ENCODE measurements at regions not wholly inside any gene's neighbourhood (a gene's known extent, or its start where the extent isn't known, plus 50 kb on each side); places are given as distances from the start of the nearest gene placed in this dataset.
"Not testable (repeated sequence)": the region's sequence is repeated elsewhere in the genome, so short reads cannot be mapped to it uniquely, and the experiment has no call there.

DNA sequence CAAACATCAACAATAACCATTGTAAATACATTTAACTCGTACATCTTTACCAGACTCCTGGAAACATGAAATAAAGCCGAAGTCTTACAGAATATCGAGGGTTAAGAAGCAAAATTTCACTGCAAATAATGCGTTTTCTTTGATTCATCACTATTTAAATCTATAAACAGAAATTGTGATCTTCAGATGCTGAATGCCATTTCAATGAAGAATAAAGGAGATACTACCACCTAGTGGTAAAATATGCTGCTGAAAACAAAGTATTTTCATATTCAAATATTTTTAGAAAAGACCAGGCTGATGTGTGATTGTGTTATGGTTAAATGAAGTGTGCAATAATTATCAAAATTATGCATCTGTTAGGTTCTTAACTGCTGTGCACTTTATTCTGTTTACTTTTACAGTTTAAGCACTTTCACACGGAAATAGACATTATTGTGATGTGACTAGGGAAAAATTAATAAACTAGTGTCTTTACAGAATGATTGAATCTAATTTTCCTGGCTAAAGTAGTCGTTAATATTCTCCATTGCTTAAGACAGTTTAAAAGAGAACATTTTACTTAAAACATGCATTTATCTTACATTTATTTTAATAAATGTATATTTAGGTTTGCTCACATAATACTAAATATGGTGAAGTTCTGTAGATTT lies 1093.1 kb downstream of the MRPL39 start:
- DNase-seq (ENCODE audit: low read depth) = no peak

DNA sequence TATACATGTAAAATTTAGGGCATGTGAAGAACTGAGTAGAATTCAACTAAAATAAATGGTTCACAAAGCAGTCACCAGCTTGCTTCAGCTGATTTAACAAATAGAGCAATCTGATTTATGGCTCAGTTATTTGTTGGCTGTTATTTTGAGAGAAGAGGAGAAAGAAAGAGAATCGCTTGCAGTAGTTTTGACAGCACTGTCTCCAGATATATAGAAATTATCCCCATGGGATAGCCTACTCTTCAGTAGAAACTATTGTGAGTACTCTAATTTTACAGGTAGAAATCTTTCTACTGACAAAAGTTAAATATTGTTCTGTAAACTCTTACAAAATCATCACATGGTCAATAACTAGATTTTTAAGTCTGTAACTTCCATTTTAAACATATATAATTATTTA lies 1098.2 kb downstream of the MRPL39 start:
- no peak for DNase-seq (ENCODE audit: low read depth)

DNA sequence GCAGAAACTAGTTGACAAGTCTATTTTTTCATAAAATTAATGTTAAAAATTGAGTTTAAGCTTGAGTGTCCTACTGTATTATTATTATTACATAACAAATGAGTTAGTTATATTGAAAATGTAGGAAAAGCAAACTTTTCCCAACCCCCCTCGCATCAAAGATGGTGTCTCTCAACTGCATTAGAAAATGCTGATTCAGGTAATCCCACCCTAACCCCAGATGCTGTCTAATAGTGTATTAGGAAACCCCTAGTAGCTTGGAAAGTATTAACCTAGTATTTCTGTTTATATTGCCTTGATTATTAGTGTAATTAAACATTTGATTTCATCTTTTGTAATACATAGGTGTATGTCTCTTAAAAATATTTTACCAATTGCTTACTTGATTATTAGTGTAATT lies 1120.3 kb downstream of the MRPL39 start:
- no peak for DNase-seq (ENCODE audit: low read depth)

DNA sequence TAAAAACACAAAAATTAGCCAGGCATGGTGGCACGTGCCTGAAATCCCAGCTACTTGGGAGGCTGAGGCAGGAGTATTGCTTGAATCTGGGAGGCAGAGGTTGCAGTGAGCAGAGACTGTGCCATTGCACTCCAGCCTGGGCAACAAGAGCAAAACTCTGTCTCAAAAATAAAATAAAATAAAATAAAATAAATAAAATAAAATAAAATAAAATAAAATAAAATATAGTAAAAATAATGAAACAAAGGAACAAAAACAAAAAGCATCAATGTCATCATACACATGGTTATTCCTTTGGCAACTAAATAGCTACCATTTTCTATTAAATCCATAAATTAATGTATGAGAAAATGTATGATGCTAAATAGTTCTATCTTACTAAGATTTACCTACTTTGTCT lies 1123.9 kb downstream of the MRPL39 start:
- not testable (repeated sequence) for DNase-seq (ENCODE audit: low read depth)

DNA sequence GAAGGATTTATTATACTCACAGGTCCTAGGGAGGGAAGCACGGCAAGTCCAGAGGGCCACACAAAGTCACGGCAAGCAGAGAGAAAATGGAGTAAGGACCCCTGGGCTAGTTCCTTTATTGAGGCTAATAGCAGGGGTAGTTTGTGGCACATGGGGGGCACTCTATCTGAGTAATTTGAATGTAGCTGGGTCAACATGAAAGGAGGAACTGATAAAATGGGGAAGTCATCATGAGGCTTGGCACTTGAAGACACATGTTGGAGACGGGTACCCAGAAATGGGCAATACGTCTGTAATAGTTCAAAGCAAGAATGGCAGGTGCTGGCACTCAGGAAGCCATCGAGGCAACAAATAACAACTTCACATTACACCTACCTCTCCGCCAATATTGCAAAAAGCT lies 1136.4 kb downstream of the MRPL39 start:
- DNase-seq (ENCODE audit: low read depth) = no peak

DNA sequence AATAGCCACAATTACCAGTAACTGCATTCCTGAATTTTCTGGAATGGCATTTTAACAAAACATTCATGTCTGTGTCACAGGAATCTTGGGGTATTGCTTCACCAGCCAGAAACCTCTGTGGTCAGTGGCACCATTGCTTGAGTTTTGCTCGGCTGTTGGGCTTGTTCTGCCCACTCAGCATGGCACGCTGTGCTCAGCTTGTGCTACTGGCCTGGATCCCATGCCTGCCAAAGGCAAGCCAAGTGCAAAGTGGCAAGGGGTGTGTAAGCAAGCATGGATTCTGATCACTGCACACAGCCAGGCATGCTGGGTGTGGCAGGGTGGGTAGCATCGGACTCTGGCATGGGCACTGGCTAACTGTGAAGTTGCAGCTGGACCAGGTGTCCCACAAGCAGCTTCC lies 1150.9 kb downstream of the MRPL39 start:
- no peak for DNase-seq (ENCODE audit: low read depth)

DNA sequence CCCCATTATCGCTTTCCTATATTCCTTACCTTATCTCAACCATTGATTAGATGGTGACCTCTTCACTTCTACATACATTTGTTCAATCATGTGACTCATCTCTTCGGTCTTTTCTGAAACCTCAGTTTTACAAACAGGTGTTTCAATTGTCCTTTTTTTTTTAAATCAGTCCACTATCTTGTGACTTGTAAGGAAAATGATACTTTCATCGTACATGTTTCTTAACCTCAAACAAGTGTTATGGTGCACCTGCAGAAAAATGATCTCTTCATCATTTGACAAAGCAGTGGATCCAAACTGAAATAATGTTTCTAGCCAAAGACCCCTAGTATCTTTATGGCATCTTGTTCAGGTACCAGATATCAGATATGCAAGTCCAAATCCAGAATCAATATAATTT lies 1157.2 kb downstream of the MRPL39 start:
- no peak for DNase-seq (ENCODE audit: low read depth)

DNA sequence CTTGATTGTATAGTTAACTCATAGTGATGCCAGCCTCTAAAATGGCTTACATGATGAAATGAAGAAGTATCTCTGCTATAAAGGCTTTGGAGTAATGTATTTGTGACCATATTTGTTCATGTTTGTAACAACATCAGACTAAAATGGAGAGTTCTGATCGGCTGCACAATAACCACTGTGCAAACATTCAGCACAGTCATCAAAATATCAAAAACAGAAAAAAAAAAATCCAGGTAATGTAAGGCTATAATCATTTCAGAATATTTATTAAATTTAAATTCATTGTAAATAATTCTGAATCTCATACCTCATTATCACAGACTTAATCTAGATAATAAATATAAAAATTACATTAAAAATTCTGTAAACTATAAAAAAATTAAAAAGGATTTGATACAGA lies 1161.8 kb downstream of the MRPL39 start:
- no peak for DNase-seq (ENCODE audit: low read depth)

DNA sequence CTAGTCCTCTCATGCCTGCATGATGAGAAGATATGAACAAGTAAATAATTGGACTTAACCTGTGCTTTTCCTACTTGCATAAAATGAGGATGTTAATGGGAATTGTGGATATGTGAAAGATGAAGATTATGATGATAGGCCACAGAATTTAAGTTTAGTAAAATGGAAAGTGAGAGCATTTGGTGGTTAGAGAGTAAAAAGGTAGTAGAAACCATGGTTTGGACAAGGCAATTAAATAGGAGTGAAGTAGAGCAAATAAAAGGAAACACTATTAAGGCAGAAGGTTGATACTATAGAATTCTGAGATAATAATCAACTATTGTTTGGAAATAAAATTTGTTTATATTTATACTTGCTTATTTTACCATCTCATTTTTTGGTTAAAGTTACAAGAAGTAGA lies 1162.5 kb downstream of the MRPL39 start:
- DNase-seq (ENCODE audit: low read depth) = no peak

DNA sequence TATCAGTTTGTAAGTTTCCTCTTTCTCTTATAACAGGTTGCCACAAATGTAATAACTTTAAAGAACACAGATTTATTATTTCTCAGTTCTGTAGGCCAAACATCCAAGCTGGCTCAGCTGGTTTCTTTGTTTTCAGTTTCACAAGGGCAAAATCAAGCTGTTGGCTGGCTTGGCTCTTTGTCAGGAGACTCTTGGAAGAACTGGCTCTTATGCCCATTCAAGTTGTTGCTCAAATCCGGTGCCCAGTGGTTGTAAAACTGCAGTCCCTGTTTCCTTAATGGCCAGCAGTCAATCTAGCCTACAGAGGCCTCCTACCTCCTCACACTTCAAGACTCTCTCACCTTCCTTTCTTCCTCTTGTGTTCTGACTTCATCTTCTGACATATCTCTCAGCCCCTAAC lies 1171.0 kb downstream of the MRPL39 start:
- no peak for DNase-seq (ENCODE audit: low read depth)

DNA sequence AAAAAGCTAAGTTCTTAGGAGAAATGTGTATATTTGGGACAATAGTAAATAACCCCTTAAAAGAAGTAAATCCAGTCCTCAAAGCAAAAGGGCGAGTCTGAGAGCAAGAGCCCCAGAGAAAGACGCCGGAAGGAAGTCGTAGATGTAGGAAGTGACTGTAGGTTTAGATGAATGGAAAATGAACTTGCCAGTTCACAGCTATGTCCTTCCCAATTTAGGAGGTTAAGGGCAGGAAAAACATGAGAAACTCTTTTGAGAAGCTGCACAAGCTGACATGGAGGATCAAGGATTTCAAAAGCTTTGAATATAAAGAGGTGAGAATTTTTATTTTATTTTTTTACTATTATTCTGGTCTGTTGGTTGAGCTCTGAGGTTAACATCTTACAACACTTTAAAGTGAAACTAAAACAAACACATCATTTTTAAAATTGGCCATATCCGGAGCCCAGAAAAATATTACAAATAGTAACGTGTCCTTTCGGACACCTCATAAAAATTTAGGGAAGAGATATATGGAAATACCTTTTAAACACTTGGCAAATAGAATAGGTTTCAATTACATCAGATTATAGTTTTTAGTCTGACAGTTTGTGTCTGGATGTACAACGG lies 1178.6 kb downstream of the MRPL39 start:
- DNase-seq (ENCODE audit: low read depth) = no peak

DNA sequence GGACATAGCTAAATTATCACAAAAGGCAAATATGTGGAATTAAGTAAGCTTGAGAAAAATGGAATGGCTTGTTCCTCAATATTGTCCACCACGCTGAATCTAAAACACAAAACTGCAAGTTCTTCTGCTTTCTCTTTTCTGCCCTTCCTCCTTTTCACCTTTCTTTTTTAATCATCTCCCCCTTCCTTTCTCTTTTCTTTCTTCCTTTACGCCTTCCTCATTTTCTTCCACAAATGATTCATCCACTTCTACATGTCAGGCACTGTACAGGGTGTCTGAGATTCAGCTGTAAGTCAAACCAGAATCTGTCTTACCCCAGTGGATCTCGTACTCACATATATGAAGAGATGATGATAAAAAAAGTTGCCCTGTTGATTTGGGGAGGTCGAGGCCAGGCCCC lies 1182.5 kb downstream of the MRPL39 start:
- no peak for DNase-seq (ENCODE audit: low read depth)

DNA sequence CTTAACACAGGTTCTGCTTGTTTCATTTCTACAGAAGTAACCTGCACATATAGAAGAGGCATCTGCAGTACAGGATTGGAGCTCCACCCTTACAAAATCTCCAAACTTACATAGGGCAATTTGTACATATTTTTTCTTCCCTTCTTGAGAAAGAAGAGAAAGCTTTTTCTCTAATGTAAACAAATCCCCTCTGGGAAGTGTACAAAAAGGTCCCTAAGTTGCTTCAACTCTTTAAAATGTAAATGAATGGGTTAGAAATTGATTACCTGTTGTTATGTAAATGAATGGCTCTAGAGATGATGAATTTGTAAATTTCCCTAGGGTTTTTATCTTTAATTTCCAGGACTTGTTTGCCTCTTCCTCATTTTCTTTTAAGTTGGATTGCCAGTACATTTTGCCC lies 1183.7 kb downstream of the MRPL39 start:
- DNase-seq (ENCODE audit: low read depth) = no peak

DNA sequence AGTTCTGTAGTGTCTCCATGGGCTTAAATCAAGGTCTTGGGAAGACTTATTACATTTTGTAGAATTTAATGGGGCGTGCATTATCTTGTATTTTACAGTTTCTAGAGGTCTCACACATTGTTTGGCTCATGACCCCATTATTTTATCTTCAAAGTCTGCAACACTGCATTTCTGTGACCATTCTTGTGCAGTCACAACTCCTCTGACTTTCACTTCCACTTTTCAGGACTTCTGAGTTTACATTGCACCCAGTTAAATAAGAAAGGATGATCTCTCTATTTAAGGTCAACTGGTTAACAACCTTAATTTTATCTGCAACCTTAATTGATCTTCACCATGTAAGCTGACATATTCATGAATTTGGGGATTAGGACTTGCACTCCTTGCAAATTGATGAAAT lies 1186.6 kb downstream of the MRPL39 start:
- no peak for DNase-seq (ENCODE audit: low read depth)

DNA sequence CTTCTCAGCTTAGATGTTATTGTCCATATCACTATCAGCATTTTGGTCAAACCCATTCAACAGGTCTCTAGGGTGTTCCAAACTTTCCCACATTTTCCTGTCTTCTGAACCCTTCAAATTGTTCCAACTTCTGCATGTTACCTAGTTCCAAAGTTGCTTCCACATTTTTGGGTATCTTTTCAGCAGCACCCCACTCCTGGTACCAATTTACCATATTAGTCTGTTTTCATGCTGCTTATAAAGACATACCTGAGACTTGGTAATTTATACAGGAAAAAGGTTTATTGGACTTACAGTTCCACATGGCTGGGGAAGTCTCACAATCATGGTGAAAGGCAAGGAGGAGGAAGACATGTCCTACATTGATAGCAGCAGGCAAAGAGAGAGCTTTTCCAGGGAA lies 1187.6 kb downstream of the MRPL39 start:
- DNase-seq (ENCODE audit: low read depth) = not testable (repeated sequence)

DNA sequence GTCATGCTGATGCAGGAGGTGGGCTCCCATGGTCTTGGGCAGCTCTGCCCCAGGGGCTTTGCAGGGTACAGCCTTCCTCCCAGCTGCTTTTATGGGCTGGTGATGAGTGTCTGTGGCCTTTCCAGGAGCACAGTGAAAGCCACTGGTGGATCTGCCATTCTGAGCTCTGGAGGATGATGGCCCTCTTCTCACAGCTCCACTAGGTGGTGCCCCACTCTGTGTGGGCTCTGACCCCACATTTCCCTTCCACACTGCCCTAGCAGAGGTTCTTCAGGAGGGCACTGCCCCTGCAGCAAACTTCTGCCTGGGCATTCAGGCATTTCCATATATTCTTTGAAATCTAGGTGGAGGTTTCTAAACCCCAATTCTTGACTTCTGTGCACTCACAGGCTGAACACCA lies 1188.6 kb downstream of the MRPL39 start:
- no peak for DNase-seq (ENCODE audit: low read depth)

DNA sequence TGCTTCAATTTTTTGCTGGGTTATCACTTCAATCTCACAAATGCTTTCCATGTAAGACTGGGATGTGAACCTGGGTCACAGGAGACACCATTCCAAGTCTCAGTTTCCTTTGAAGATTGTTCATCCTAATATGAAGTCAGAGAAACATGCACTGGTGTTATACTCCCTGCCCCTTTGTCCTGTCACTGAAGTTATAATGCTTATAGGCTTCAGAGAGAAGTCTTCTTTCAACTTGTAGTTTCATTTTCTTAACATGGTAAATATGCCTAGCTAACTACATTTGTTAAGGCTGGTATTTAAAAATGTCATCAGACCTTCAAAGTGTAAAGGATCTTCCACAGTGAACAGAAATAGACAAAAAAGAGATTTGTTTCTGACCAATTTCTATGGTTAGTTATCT lies 1195.9 kb downstream of the MRPL39 start:
- DNase-seq (ENCODE audit: low read depth) = no peak

DNA sequence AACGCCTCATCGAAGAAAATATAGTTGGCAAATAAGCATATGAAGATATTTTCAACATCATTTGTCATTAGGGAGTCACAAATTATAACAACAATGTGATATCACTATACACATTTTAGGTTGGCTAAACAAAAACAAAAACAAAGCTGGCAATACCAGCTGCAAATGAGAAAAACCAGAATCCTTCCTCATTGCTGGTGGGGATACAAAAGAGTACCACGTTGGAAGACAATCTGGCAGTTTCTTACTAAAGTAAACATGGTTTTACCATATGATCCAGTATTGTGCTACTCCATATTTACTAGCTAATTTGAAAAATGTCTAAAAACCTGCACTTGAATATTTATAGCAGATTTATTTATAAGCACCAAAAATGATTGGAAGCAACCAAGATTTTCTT lies 1204.1 kb downstream of the MRPL39 start:
- no peak for DNase-seq (ENCODE audit: low read depth)

DNA sequence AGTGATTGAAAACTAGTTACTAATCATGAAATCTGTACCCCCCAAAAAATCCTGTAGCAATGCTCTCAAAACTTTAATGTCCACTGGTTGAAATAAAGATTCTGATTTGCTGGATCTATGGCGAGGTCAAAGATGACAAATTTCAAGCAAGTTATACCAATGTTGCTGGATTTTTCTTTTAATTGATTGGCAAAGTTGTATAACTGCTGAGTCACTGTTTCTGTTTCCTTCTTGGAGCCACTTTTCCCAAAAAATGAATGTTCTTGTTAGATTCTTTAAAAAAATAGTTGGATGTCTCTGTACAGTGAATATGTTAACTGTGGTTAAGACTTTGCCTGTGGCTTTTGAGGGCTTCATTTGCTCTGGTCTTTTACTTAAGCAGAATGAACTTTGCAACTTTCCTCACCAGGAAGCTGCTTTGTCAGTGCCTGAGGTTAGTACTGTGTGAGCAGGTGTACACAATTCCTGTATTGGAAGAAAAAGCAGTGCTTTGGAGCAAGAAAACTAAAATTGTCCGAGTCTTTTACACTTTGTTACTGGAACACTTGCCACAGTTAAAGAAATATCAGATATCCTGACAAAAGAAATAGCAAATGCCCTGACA lies 1211.9 kb downstream of the MRPL39 start:
- DNase-seq (ENCODE audit: low read depth) = no peak

DNA sequence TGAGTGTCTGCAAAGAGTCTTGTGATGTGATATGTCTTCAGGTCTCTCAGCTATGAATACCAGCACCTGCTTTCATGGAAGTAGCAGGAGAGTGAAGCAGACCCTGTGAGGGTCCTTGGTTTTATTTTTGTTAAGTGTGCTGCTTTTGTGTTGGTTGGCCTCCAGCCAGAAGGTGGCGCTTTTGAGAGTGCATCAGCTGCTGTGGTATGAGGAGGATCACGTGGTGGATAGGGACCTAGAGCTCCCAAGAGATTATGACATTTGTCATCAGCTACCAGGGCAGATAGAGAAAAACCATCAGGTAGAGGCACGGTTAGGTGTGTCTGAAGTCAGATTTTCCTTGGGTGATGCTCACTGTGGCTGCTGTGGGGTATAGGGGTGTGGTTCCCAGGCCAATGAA lies 1232.1 kb downstream of the MRPL39 start:
- DNase-seq (ENCODE audit: low read depth) = no peak

DNA sequence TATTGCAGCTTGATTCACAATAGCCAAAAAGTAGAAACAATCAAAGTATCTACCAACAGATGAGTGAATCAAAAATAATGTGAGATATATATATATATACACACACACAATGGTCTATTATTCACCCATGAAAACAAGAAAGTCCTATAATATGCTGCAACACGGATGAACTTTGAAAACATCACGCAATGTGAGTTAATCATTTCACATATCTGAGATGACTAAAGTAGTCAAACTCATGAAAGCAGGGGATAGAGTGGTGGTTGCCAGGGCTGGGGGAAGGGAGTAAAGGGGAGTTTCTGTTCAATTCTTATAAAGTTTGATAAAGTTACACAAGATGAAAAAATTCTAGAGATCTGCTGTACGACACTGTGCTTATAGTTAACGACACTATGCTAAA lies 1234.8 kb downstream of the MRPL39 start:
- DNase-seq (ENCODE audit: low read depth) = no peak

DNA sequence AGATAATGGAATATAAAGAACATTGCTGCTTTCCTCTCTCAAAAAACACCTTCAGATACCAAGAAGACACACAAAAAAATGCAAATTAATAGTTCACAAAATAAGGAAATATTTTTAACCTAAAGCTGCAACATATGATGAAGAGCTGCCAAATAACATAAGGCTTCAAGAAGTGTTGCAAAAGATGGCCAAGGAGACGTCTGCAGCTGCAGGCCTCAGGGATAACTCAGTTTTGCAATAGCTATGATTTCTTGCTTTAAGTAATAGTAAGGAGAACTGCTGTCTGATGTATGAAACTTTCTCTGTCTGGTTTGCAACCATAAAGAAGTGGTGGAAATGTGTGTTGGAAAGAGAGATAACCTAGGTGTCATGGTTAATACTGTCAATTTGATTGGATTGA lies 1237.5 kb downstream of the MRPL39 start:
- DNase-seq (ENCODE audit: low read depth) = no peak

DNA sequence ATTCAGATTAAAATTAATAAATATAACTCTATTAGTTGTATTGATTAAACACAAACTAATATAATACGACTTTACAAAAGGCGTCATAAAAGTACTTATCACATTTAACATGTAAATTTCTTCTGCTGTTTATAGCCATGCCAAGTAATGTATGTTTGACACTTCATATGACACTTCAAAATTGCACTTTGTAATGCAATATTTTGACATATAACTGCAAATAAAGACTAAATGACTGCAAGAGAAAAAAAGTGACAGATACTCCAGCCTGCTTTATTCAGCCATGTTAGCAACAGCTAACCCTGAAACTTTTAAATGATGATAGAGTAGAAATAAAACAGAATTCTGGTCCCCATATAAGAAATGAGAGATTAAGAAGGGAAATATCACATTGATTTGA lies 1238.0 kb downstream of the MRPL39 start:
- DNase-seq (ENCODE audit: low read depth) = no peak

DNA sequence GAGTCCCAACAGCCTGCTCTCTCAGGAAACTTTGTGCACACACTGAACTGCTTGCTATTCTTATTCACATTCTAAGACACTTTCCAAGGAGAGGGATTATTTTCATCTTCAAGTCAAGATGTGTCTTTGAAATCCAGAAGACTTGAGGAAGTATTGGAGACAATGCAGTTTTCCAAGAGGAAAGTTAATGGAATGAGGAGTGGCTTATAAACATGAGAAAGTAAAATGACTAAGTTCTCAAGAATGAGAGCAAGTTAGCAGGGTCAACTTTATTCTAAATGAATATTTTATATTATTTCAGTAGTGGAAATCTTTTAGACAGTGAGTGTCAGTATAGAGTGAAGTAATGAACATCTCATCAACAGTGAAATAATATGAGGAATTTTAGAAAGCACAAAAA lies 1239.3 kb downstream of the MRPL39 start:
- DNase-seq (ENCODE audit: low read depth) = no peak

Data from T-helper 22 cell (primary cell).